Endothelial cell of umbilical vein (primary cell): ENCODE measurements at regions not wholly inside any gene's neighbourhood (a gene's known extent, or its start where the extent isn't known, plus 50 kb on each side); places are given as distances from the start of the nearest gene placed in this dataset.

ENCODE experiments used
- BruUV-seq: library from RNA; stranded (reverse); fragments of 400-500 nt; replicated peaks from 2 replicates; lab custom pipeline; 2021; lab: Mats Ljungman, UMichigan
- CTCF ChIA-PET: fragments of 300-600, 350-600 bp; sonication (Branson Sonifier 250); formaldehyde crosslinking; loops from one replicate; lab custom pipeline; 2021; ENCODE audit warnings: antibody characterized with exemption, inconsistent platforms; lab: Charles Lee
- POLR2A ChIA-PET: fragments of 300-600, 350-600 bp; sonication (Branson Sonifier 250); formaldehyde crosslinking; loops from one replicate; lab custom pipeline; 2021; ENCODE audit warnings: antibody characterized with exemption, inconsistent platforms; lab: Charles Lee
- DNase-seq: peaks from one replicate; pipeline ENCODE4 v3.0.0-alpha.2; 2011; ENCODE audit warnings: low read depth, low spot score
- FAIRE-seq: peaks from 2 replicates; lab custom pipeline; 2011; peaks lifted over from hg19 to GRCh38; lab: Jason Lieb, UNC
- H2AFZ ChIP-seq: 2 replicates; pipeline ENCODE4 v1.6.0; 2012; ENCODE audit warnings: low read depth, low read length, control low read depth, inconsistent platforms
- H3K27ac ChIP-seq: 2 replicates; pipeline ENCODE4 v1.5.1; 2011; ENCODE audit warnings: low read depth, mild to moderate bottlenecking, control low read depth, low read length, moderate library complexity; ENCODE audit not compliant: insufficient read depth
- H3K27me3 ChIP-seq, 2 experiments: 2 replicates each; pipeline versions ENCODE4 v1.6.0 to v1.6.1; 2011; ENCODE audit warnings: low read length in 2 of 2, mixed read lengths in 1 of 2; ENCODE audit not compliant: control insufficient read depth in 2 of 2, insufficient read depth in 2 of 2
- H3K36me3 ChIP-seq, 2 experiments: 2 replicates in 1 of 2; 3 replicates in 1 of 2; pipeline ENCODE4 v1.5.1; 2011; ENCODE audit warnings: low read length in 2 of 2, mild to moderate bottlenecking in 1 of 2, moderate library complexity in 1 of 2; ENCODE audit not compliant: control insufficient read depth in 2 of 2, insufficient read depth in 2 of 2; ENCODE audit errors: extremely low read depth in 1 of 2
- H3K4me1 ChIP-seq: 3 replicates; pipeline ENCODE4 v1.5.1; 2011; ENCODE audit warnings: mild to moderate bottlenecking, low read length; ENCODE audit not compliant: control insufficient read depth, insufficient read depth; ENCODE audit errors: extremely low read depth
- H3K4me2 ChIP-seq: 2 replicates; pipeline ENCODE4 v1.6.1; 2011; ENCODE audit warnings: low read length, control low read depth, mixed read lengths; ENCODE audit not compliant: insufficient read depth
- H3K4me3 ChIP-seq, 3 experiments: fragments of 200-600 bp in 1 of 3; sonication (generic), shearing (Covaris generic) in 1 of 3; replicated peaks in 1 of 3; 2 replicates each; pipeline ENCODE4 v1.5.1; 2011 to 2016; ENCODE audit warnings: control low read depth in 3 of 3, low read length in 3 of 3, mild to moderate bottlenecking in 2 of 3, inconsistent platforms in 1 of 3, low read depth in 1 of 3, moderate library complexity in 1 of 3; ENCODE audit not compliant: insufficient read depth in 1 of 3
- H3K79me2 ChIP-seq: 2 replicates; pipeline ENCODE4 v1.6.0; 2012; ENCODE audit warnings: low read length, inconsistent platforms; ENCODE audit not compliant: control insufficient read depth, insufficient read depth
- H3K9ac ChIP-seq: replicated peaks from 2 replicates; pipeline ENCODE3; 2011; ENCODE audit warnings: low read length, control low read depth; ENCODE audit not compliant: insufficient read depth; ENCODE audit errors: extremely low read depth
- H3K9me1 ChIP-seq: replicated peaks from 3 replicates; pipeline ENCODE4 v1.6.0; 2011; ENCODE audit warnings: mild to moderate bottlenecking, low read length; ENCODE audit not compliant: control insufficient read depth, insufficient read depth; ENCODE audit errors: extremely low read depth
- H3K9me3 ChIP-seq: replicated peaks from 2 replicates; pipeline ENCODE4 v1.5.1; 2012; ENCODE audit warnings: low read length, inconsistent platforms; ENCODE audit not compliant: control insufficient read depth, insufficient read depth
- H4K20me1 ChIP-seq: replicated peaks from 2 replicates; pipeline ENCODE3; 2011; ENCODE audit warnings: mild to moderate bottlenecking, low read length; ENCODE audit not compliant: control insufficient read depth, insufficient read depth; ENCODE audit errors: extremely low read depth
- EZH2 ChIP-seq: IDR thresholded peaks from 2 replicates; pipeline ENCODE4 v1.6.1; 2012; ENCODE audit warnings: borderline replicate concordance, low read depth, mild to moderate bottlenecking, moderate library complexity, low read length, inconsistent platforms; ENCODE audit not compliant: severe bottlenecking
- FOS ChIP-seq: IDR thresholded peaks from 2 replicates; pipeline ENCODE4 v1.6.1; 2011; ENCODE audit warnings: mild to moderate bottlenecking, low read length, moderate library complexity, borderline replicate concordance; ENCODE audit not compliant: insufficient read depth
- GATA2 ChIP-seq: IDR thresholded peaks from 2 replicates; pipeline ENCODE4 v1.7.0; 2011; ENCODE audit warnings: low read depth, mild to moderate bottlenecking, moderate library complexity, mixed read lengths, low read length; ENCODE audit not compliant: insufficient read length, insufficient read depth
- JUN ChIP-seq: IDR thresholded peaks from 2 replicates; pipeline ENCODE4 v1.6.1; 2011; ENCODE audit warnings: borderline replicate concordance, low read depth; ENCODE audit not compliant: insufficient read length, insufficient read depth
- MAX ChIP-seq: IDR thresholded peaks from 2 replicates; pipeline ENCODE4 v1.6.1; 2011; ENCODE audit not compliant: insufficient read depth, insufficient read length
- MYC ChIP-seq: IDR thresholded peaks from one replicate; pipeline ENCODE4 v1.6.1; 2011; ENCODE audit warnings: mild to moderate bottlenecking, low read depth, low read length
- POLR2A ChIP-seq: IDR thresholded peaks from 2 replicates; pipeline ENCODE4 v1.6.1; 2012; ENCODE audit warnings: low read depth, mild to moderate bottlenecking, control low read depth, low read length
- POLR2AphosphoS5 ChIP-seq: IDR thresholded peaks from 2 replicates; pipeline ENCODE4 v1.6.1; 2012; ENCODE audit warnings: low read depth, mild to moderate bottlenecking, control low read depth, low read length, moderate library complexity; ENCODE audit not compliant: insufficient read depth
- dilution Hi-C: fragments of 300-500 bp; cut with MboI; formaldehyde crosslinking; loops from one replicate; pipeline ENCODE4 v1.15.0; 2019; ENCODE audit warnings: low sequenced_read_pairs; ENCODE audit not compliant: extremely low pct_ligation_motif_present
- intact Hi-C: fragments of 100-400 bp; cut with micrococcal nuclease; formaldehyde crosslinking; loops from one replicate; pipeline ENCODE4 v1.10.0; 2022
- TF ChIP-seq, protein P1 (sequence below), 2 donors: IDR thresholded peaks; 1 replicate in 1 of 2; 2 replicates in 1 of 2; pipeline ENCODE4 v1.5.1; 2011; ENCODE audit warnings: low read length in 2 of 2, mild to moderate bottlenecking in 2 of 2, moderate library complexity in 2 of 2, control low read depth in 1 of 2, inconsistent platforms in 1 of 2, low read depth in 1 of 2; ENCODE audit not compliant: insufficient read depth in 1 of 2; ENCODE audit errors: extremely low read depth in 1 of 2

- no peak overlapping the region for H3K9ac ChIP-seq
- no TSS peak for BruUV-seq
- TF ChIP-seq GATA2 (no peak), MYC (no peak), POLR2AphosphoS5 (no peak), POLR2A (no peak), JUN (no peak), EZH2 (no peak), FOS (no peak), MAX (no peak)
- TF ChIP-seq, protein P1, sequence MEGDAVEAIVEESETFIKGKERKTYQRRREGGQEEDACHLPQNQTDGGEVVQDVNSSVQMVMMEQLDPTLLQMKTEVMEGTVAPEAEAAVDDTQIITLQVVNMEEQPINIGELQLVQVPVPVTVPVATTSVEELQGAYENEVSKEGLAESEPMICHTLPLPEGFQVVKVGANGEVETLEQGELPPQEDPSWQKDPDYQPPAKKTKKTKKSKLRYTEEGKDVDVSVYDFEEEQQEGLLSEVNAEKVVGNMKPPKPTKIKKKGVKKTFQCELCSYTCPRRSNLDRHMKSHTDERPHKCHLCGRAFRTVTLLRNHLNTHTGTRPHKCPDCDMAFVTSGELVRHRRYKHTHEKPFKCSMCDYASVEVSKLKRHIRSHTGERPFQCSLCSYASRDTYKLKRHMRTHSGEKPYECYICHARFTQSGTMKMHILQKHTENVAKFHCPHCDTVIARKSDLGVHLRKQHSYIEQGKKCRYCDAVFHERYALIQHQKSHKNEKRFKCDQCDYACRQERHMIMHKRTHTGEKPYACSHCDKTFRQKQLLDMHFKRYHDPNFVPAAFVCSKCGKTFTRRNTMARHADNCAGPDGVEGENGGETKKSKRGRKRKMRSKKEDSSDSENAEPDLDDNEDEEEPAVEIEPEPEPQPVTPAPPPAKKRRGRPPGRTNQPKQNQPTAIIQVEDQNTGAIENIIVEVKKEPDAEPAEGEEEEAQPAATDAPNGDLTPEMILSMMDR (IDR thresholded peaks at IDR 0.05; ENCODE audit: extremely low read depth in 1 of 2, insufficient read depth in 1 of 2, low read depth in 1 of 2, low read length in 2 of 2), result no peak
- H3K9me3 ChIP-seq, result no peaks in the 10 kb centered on the region
- H3K79me2 ChIP-seq, result no peaks in the 10 kb centered on the region
- H3K27me3 ChIP-seq, result peaks cover under 1 to 5% of the 10 kb centered on the region in 2 experiments
- no peaks in the 10 kb centered on the region for H3K4me1 ChIP-seq
- FAIRE-seq, result no peak
- H3K4me2 ChIP-seq, result no peak overlapping the region
- H2AFZ ChIP-seq, result no peak overlapping the region
- dilution Hi-C loops (no loop called here), intact Hi-C loops (loop anchor here (5.0 kb wide), 1 partner anchor 587 kb away; no protein-coding TSS in a partner anchor)
- H3K9me1 ChIP-seq, result no peaks in the 10 kb centered on the region
- H3K27ac ChIP-seq, result no peak overlapping the region
- no peak for DNase-seq
- CTCF ChIA-PET, result interaction anchor here (1.1 to 1.2 kb wide), 2 partner anchors 28 to 306 kb away, joined by 3 to 5 read pairs; no protein-coding TSS in a partner anchor
- no peak overlapping the region for H3K4me3 ChIP-seq
- no peaks in the 10 kb centered on the region for H4K20me1 ChIP-seq
- no peaks in the 10 kb centered on the region for H3K36me3 ChIP-seq
- POLR2A ChIA-PET, result no interaction called here
Measured at GRCh38 chr2:173754837-173755236, 210.3 kb downstream of the SP3 start.
